IMR-90 (cell line): ENCODE measurements at regions not wholly inside any gene's neighbourhood (a gene's known extent, or its start where the extent isn't known, plus 50 kb on each side); places are given as distances from the start of the nearest gene placed in this dataset.

ENCODE experiments used
- ATAC-seq: fragments of 200-7000 bp; cut with Tn5 transposase; 2 replicates; pipeline ENCODE4 v1.9.1; 2020; ENCODE audit warnings: low read depth, mild to moderate bottlenecking, moderate library complexity
- BruUV-seq: library from RNA; stranded (reverse); fragments of 400-500 nt; replicated peaks from 2 replicates; lab custom pipeline; 2021; lab: Mats Ljungman, UMichigan
- CTCF ChIA-PET: fragments of 300-600 bp; formaldehyde crosslinking; extraction: SDS; loops from one replicate; lab custom pipeline; 2021; ENCODE audit warnings: antibody characterized with exemption; lab: Yijun Ruan, JAX
- POLR2A ChIA-PET: fragments of 300-600 bp; sonication (Branson Sonifier 250); formaldehyde crosslinking; loops from one replicate; lab custom pipeline; 2022; ENCODE audit warnings: antibody characterized with exemption; ENCODE audit not compliant: unreplicated experiment; lab: Charles Lee
- DNase-seq: peaks from one replicate; pipeline ENCODE4 v3.0.0; 2013
- H2AFZ ChIP-seq: replicated peaks from 2 replicates; pipeline ENCODE3; 2013; ENCODE audit warnings: low read length, mild to moderate bottlenecking; ENCODE audit not compliant: poor library complexity
- H2AK5ac ChIP-seq: 2 replicates; pipeline ENCODE4 v1.6.1; 2013; ENCODE audit warnings: low read depth, low read length, inconsistent platforms
- H2AK9ac ChIP-seq: replicated peaks from 2 replicates; pipeline ENCODE3; 2013; ENCODE audit warnings: mild to moderate bottlenecking, low read depth, low read length, moderate library complexity; ENCODE audit not compliant: poor library complexity
- H2BK120ac ChIP-seq: 2 replicates; pipeline ENCODE4 v1.6.1; 2013; ENCODE audit warnings: low read depth, low read length, inconsistent platforms
- H2BK15ac ChIP-seq: 3 replicates; pipeline ENCODE4 v1.6.1; 2013; ENCODE audit warnings: low read depth, low read length, inconsistent platforms
- H2BK20ac ChIP-seq: 2 replicates; pipeline ENCODE4 v1.6.1; 2013; ENCODE audit warnings: low read depth, mild to moderate bottlenecking, inconsistent platforms, low read length, moderate library complexity
- H2BK5ac ChIP-seq: 2 replicates; pipeline ENCODE4 v1.6.1; 2013; ENCODE audit warnings: mild to moderate bottlenecking, low read depth, low read length, inconsistent platforms; ENCODE audit not compliant: poor library complexity, severe bottlenecking
- H3K14ac ChIP-seq: replicated peaks from 2 replicates; pipeline ENCODE4 v1.6.1; 2013; ENCODE audit warnings: low read depth, low read length, inconsistent platforms
- H3K18ac ChIP-seq: 2 replicates; pipeline ENCODE4 v1.6.1; 2013; ENCODE audit warnings: low read depth, low read length, control low read depth
- H3K23ac ChIP-seq: 2 replicates; pipeline ENCODE4 v1.6.1; 2013; ENCODE audit warnings: low read depth, low read length, inconsistent platforms
- H3K27ac ChIP-seq: 2 replicates; pipeline ENCODE4 v1.5.1; 2013; ENCODE audit warnings: mild to moderate bottlenecking, control low read depth, low read length; ENCODE audit not compliant: insufficient read depth
- H3K27me3 ChIP-seq: 2 replicates; pipeline ENCODE4 v1.6.1; 2013; ENCODE audit warnings: low read length; ENCODE audit not compliant: control insufficient read depth, insufficient read depth
- H3K36me3 ChIP-seq: 2 replicates; pipeline ENCODE4 v1.6.1; 2013; ENCODE audit warnings: low read length, mixed read lengths; ENCODE audit not compliant: control insufficient read depth, insufficient read depth
- H3K4ac ChIP-seq: 2 replicates; pipeline ENCODE4 v1.6.1; 2013; ENCODE audit warnings: low read depth, low read length, inconsistent platforms
- H3K4me1 ChIP-seq: 2 replicates; pipeline ENCODE4 v1.6.1; 2013; ENCODE audit warnings: low read length, mixed read lengths; ENCODE audit not compliant: control insufficient read depth, insufficient read depth
- H3K4me2 ChIP-seq: 2 replicates; pipeline ENCODE4 v1.6.1; 2013; ENCODE audit warnings: low read depth, mild to moderate bottlenecking, control low read depth, low read length, moderate library complexity
- H3K4me3 ChIP-seq: 2 replicates; pipeline ENCODE4 v1.5.1; 2013; ENCODE audit warnings: low read depth, mild to moderate bottlenecking, control low read depth, low read length, moderate library complexity; ENCODE audit not compliant: insufficient read depth
- H3K56ac ChIP-seq: 2 replicates; pipeline ENCODE4 v1.6.1; 2013; ENCODE audit warnings: low read length, inconsistent platforms; ENCODE audit not compliant: insufficient read depth; ENCODE audit errors: extremely low read depth
- H3K79me1 ChIP-seq, 2 experiments: 2 replicates each; pipeline ENCODE4 v1.6.1; 2013; ENCODE audit warnings: low read length in 2 of 2, inconsistent platforms in 1 of 2, low read depth in 1 of 2
- H3K9ac ChIP-seq: 2 replicates; pipeline ENCODE4 v1.6.1; 2013; ENCODE audit warnings: low read depth, low read length, control low read depth
- H3K9me1 ChIP-seq: 2 replicates; pipeline ENCODE4 v1.6.1; 2013; ENCODE audit warnings: low read length, inconsistent platforms; ENCODE audit not compliant: insufficient read depth
- H3K9me3 ChIP-seq: 2 replicates; pipeline ENCODE4 v1.6.1; 2013; ENCODE audit warnings: low read length; ENCODE audit not compliant: control insufficient read depth, insufficient read depth
- H4K20me1 ChIP-seq: 2 replicates; pipeline ENCODE4 v1.6.1; 2013; ENCODE audit warnings: low read length, inconsistent platforms; ENCODE audit not compliant: insufficient read depth
- H4K5ac ChIP-seq: 2 replicates; pipeline ENCODE4 v1.6.1; 2013; ENCODE audit warnings: mild to moderate bottlenecking, low read depth, low read length, control low read depth
- H4K8ac ChIP-seq, 2 experiments: 2 replicates each; pipeline ENCODE4 v1.6.1; 2013; ENCODE audit warnings: low read depth in 2 of 2, low read length in 2 of 2, control low read depth in 1 of 2, inconsistent platforms in 1 of 2
- H4K91ac ChIP-seq: 2 replicates; pipeline ENCODE4 v1.6.1; 2013; ENCODE audit warnings: low read depth, low read length, inconsistent platforms; ENCODE audit not compliant: insufficient read depth
- BHLHE40 ChIP-seq: fragments of 150-350 bp; IDR thresholded peaks from 2 replicates; pipeline ENCODE4 v1.6.1; 2016; ENCODE audit warnings: mild to moderate bottlenecking, low read depth, low read length
- MAFK ChIP-seq: IDR thresholded peaks from 2 replicates; pipeline ENCODE4 v1.6.1; 2012; ENCODE audit warnings: low read depth, low read length, improper control_type of control experiment
- NFE2L2 ChIP-seq: fragments of 150-350 bp; IDR thresholded peaks from 2 replicates; pipeline ENCODE4 v1.6.1; 2016; ENCODE audit warnings: low read depth, mild to moderate bottlenecking, low read length
- POLR2A ChIP-seq: IDR thresholded peaks from 2 replicates; pipeline ENCODE4 v1.6.1; 2012; ENCODE audit warnings: mild to moderate bottlenecking, low read depth, low read length
- WGBS, 2 experiments: methylation state at CpG; one replicate each; pipeline versions ENCODE4 v1.1.5 to v1.1.7; 2013; ENCODE audit warnings: missing lambda C conversion rate in 2 of 2; ENCODE audit not compliant: insufficient read length in 1 of 2; ENCODE audit errors: extremely low coverage in 2 of 2; 5-methylcytosine and 5-hydroxymethylcytosine counted together
- dilution Hi-C: fragments of 300-500 bp; cut with HindIII; formaldehyde crosslinking; loops from one replicate; pipeline ENCODE4 v1.14.3; 2018; ENCODE audit warnings: low sequenced_read_pairs; ENCODE audit not compliant: unreplicated experiment
- in situ Hi-C: fragments of 300-500 bp; cut with MboI; formaldehyde crosslinking; loops from 3 replicates; pipeline ENCODE4 v1.14.3; 2019; ENCODE audit warnings: low sequenced_read_pairs, inconsistent platforms, mixed read lengths
- intact Hi-C: fragments of 100-400 bp; cut with micrococcal nuclease; formaldehyde crosslinking; loops from 2 replicates; pipeline ENCODE4 v1.10.0; 2022

DNA sequence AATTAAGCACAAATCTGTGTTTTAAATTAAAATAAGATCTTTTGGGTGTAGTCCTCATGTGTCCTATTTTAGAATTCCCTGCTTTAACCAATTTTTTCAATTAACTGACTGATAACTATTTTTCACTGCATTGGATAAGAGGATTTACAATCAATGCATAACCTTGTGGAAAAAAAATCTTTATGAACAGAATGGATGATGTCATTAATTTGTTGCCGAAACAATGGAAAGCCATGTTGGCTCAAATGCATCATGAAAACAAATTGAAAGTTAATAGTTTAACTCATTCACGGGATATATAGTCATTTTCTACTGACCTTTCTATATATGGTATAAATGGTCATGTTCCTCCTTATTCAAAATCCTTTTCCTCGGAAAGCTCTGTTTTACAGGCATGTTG is 82.3 kb downstream of the PRLHR start:
- Histone ChIP-seq H3K27me3 (no peaks in the 10 kb centered on the region), H4K5ac (no peak overlapping the region), H2BK15ac (no peak overlapping the region), H3K9me1 (no peaks in the 10 kb centered on the region), H3K27ac (no peak overlapping the region), H3K4me2 (no peak overlapping the region), H3K9ac (no peak overlapping the region), H3K9me3 (no peaks in the 10 kb centered on the region), H3K14ac (no peak overlapping the region), H2BK120ac (no peak overlapping the region), H3K23ac (no peak overlapping the region), H3K4ac (no peak overlapping the region), H4K20me1 (no peaks in the 10 kb centered on the region), H3K18ac (no peak overlapping the region), H4K8ac (no peak overlapping the region), H2AFZ (no peak overlapping the region), H3K36me3 (no peaks in the 10 kb centered on the region), H2BK5ac (no peak overlapping the region), H3K4me1 (no peaks in the 10 kb centered on the region), H3K79me1 (no peaks in the 10 kb centered on the region), H3K56ac (no peak overlapping the region), H2BK20ac (no peak overlapping the region), H2AK9ac (no peak overlapping the region), H2AK5ac (no peak overlapping the region), H4K91ac (no peak overlapping the region), H3K4me3 (no peak overlapping the region)
- no peak for TF ChIP-seq BHLHE40
- no peak for TF ChIP-seq MAFK
- no peak for TF ChIP-seq POLR2A
- no peak for TF ChIP-seq NFE2L2
- in situ Hi-C loops (no loop called here), intact Hi-C loops (no loop called here), dilution Hi-C loops (no loop called here)
- no TSS peak for BruUV-seq
- POLR2A ChIA-PET, result no interaction called here
- CTCF ChIA-PET, result no interaction called here
- DNase-seq (no peak), ATAC-seq (no peak)
- no CpG with 5 or more reads among the region's 3 CpGs for WGBS, 2 experiments
